ENCODE measurements at regions not wholly inside any gene's neighbourhood (a gene's known extent, or its start where the extent isn't known, plus 50 kb on each side); places are given as distances from the start of the nearest gene placed in this dataset.

DNA sequence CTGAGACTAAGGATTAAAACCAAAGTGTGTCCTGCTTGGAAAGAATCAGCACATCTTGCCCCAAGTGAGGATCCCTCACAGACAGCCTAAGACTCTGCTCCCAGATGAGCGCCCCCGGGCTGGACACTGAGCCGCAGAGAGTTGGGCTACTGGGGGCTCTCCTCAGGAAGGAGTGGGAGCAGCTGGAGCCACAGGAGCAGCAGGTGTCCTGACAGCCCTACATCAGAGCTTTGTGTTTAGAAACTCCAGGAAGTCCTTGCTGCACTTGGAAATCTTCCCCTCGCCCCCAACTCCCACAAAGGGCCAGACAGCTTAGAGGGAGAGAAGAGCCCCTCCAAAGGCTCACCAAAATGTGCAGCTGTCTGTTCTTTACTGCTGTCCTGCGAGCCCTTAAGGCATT is 172.2 kb downstream of the HERPUD2 start:
- peaks cover 19% of the 10 kb centered on the region for H3K27me3 Mint-ChIP-seq (ENCODE audit: low read depth)
- no peak overlapping the region for H3K27ac Mint-ChIP-seq
- no peaks in the 10 kb centered on the region for H3K9me3 Mint-ChIP-seq
- peaks cover 3% of the 10 kb centered on the region for H3K4me1 Mint-ChIP-seq (ENCODE audit: low read depth)
- H3K36me3 Mint-ChIP-seq (ENCODE audit: low read depth) = no peaks in the 10 kb centered on the region
- H3K4me3 Mint-ChIP-seq = no peak overlapping the region

DNA sequence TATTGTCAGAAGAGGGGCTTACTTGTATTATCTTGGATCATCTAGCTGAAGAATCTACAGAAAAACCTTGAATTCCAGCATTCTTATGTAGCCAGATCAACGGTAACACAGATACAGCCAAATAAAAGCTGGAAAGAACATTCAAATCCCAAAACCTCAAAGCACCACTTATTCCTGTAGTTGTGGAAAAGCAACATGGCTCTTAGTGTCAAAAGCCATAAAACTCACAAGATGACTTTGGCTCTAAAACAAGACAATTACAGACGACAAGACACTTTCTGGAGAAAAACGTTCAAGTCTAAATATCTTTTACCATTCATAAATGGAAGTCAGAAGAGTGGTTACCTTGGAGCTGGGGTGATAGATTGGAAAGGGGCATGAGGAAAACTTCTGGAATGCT is 173.0 kb downstream of the HERPUD2 start:
- no peak overlapping the region for H3K4me3 Mint-ChIP-seq
- H3K36me3 Mint-ChIP-seq (ENCODE audit: low read depth) = no peaks in the 10 kb centered on the region
- H3K27me3 Mint-ChIP-seq (ENCODE audit: low read depth) = peaks cover 20% of the 10 kb centered on the region
- no peaks in the 10 kb centered on the region for H3K9me3 Mint-ChIP-seq
- H3K27ac Mint-ChIP-seq = no peak overlapping the region
- peaks cover 3% of the 10 kb centered on the region for H3K4me1 Mint-ChIP-seq (ENCODE audit: low read depth)

DNA sequence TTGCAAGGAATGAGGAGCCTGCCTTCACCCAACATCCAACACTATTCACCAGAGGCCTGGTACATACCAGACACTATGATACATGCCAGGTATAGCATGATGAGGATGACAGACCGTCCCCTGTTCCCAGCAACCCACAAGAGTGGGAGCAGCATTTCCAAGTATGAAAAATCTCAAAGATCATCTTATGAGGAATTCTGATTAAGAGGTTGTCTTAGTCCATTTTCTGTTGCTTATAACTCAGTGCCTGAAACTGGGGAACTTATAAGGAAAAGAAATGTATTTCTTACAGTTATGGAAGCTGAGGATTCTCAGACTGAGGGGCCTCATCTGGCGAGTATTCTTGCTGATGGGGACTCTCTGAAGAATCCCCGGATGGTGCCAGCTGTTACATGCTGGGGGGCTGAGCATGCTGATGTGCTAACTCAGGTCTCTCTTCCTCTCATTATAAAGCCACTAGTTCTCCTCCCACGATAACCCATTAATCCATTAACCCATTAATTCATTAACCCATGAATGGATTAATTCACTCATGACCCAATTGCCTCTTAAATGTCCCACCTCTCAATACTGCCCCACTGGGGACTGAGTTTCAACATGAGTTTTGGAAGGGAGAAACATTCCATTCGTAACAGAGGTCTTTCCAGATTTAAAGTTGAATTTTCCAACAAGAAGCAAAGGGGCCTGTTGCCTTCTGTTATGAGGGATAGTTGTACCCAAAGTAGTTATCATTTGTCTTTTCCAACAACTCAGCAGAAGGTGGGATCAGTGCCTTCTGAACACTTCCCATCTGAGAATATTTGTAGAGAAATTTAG is 173.9 kb downstream of the HERPUD2 start:
- Mint-ChIP-seq H3K4me3 (no peak overlapping the region), H3K27me3 (ENCODE audit: low read depth) (peaks cover 20% of the 10 kb centered on the region), H3K36me3 (ENCODE audit: low read depth) (no peaks in the 10 kb centered on the region), H3K9me3 (no peaks in the 10 kb centered on the region), H3K4me1 (ENCODE audit: low read depth) (peaks cover 3% of the 10 kb centered on the region), H3K27ac (no peak overlapping the region)

DNA sequence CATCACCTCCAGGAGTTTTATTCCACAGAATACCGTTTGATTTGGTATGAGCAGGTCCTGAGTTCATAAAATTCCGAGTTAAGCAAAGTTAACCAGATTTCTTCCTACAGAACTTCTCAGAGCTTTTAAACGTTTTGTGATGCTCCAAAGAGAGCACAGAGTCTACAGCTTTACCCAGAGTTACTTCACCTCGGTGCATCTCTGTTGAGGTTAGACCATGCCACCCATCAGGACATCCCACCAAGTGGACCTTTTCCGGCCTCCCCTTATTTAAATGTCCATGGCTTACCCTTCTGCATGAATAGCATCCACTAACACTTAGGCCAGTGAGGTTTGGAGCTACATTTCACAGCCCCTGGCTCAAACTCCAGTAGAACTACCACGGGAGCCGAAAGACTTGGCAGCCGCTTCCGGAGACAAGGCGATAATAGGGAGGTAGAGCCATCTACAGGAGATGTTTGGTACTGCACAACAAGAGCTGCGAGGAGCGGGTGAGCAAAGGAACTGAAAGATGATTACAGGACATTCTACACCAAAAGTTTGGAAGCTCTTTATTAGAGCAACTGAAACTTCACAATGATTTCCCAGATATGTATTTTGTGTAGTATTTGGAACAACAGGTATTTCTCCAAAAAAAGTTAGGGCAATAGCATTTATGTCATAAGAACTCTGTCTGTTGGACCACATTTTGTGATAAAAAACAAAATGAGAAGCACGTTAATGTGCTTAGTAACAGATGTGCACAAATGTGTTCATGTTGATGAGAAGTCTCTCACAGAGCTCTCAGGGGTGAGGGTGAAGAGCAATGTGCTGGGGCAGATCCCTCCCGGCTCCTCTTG is 174.7 kb downstream of the HERPUD2 start:
- Mint-ChIP-seq H3K27ac (no peak overlapping the region), H3K4me1 (ENCODE audit: low read depth) (peaks cover 3% of the 10 kb centered on the region), H3K36me3 (ENCODE audit: low read depth) (no peaks in the 10 kb centered on the region), H3K27me3 (ENCODE audit: low read depth) (peaks cover 20% of the 10 kb centered on the region), H3K9me3 (no peaks in the 10 kb centered on the region), H3K4me3 (no peak overlapping the region)

DNA sequence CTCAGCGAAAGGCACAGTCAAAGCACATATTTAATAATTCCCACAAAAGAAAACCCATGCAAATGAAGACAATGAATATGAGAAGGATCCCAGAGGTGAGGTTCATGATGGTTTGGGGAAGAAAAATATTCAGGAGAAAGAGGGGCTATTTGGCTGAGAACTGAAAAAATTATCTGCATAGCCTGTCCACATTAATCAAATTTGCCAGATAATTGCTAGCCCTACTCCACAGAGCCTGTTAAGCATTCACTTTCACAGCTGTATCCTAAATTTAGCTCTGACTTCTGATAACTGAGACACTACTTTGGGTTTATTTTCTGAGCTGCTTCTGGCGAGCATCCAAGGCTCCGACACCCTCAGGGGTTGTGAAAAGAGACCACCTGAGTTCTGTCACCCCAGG is 176.2 kb downstream of the HERPUD2 start:
- Mint-ChIP-seq H3K27ac (no peak overlapping the region), H3K4me3 (no peak overlapping the region), H3K4me1 (ENCODE audit: low read depth) (peaks cover 3% of the 10 kb centered on the region), H3K27me3 (ENCODE audit: low read depth) (peaks cover 17% of the 10 kb centered on the region), H3K9me3 (no peaks in the 10 kb centered on the region), H3K36me3 (ENCODE audit: low read depth) (no peaks in the 10 kb centered on the region)

DNA sequence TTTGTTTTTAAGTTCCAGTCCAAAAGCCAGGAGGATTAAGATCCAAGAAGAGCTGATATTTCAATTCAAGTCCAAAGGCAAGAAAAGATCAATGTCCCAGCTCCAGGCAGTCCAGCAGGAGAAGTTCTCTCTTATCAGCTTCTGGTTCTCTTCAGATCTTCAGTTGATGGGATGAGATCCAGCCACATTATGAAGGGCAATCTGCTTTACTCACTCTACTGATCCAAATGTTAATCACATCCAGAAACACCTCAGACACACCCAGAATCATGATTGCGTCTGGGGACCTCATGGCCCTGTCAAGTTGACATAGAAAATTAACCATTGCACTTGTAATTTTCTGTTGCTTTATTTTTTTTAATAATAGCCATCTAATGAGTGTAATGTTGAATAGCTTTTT is 178.4 kb downstream of the HERPUD2 start:
- Mint-ChIP-seq H3K4me3 (no peak overlapping the region), H3K36me3 (ENCODE audit: low read depth) (no peaks in the 10 kb centered on the region), H3K9me3 (no peaks in the 10 kb centered on the region), H3K27ac (no peak overlapping the region), H3K4me1 (ENCODE audit: low read depth) (peaks cover 3% of the 10 kb centered on the region), H3K27me3 (ENCODE audit: low read depth) (peaks cover 21% of the 10 kb centered on the region)

DNA sequence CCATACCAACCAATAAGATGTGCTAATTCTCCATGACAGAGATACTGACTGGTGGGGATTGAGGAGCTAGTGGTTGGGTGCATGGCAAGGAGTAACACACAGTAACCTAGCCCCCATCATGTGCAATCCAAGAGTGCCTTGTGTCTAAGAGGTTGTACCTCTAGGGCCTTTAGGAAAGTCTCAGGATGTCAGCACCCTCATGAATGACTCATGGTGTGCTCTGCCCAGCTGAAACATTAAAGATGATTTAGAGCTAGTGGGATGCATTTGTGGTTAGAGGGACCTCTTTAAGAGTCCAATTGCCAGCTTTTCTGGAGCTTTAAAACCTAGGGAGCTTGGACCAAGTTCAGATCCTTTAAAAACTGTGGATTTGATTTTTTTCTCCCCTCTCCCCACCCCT is 181.1 kb downstream of the HERPUD2 start:
- Mint-ChIP-seq H3K27ac (no peak overlapping the region), H3K36me3 (ENCODE audit: low read depth) (no peaks in the 10 kb centered on the region), H3K27me3 (ENCODE audit: low read depth) (peaks cover 19% of the 10 kb centered on the region), H3K4me1 (ENCODE audit: low read depth) (no peaks in the 10 kb centered on the region), H3K4me3 (no peak overlapping the region), H3K9me3 (no peaks in the 10 kb centered on the region)

DNA sequence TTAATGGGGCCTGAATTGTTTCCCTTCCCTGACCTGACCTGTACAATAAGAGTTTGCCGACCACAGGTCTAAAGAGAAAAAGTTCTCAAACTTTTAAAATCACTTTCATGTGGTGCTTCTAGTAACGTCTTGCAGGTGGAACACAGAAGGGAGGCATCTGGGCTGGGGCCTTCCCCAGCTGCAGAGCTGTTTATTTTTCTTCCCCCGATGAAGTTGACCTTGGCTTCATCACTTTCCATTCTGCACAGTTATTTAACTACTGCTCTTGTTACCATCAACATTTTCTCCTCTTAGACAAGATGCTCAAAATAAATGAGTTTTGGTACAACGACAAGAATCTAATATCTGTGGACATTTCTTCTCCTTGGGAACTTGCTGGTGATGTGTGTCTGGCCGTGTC is 181.7 kb downstream of the HERPUD2 start:
- H3K27ac Mint-ChIP-seq = no peak overlapping the region
- H3K27me3 Mint-ChIP-seq (ENCODE audit: low read depth) = peaks cover 17% of the 10 kb centered on the region
- no peaks in the 10 kb centered on the region for H3K36me3 Mint-ChIP-seq (ENCODE audit: low read depth)
- H3K4me1 Mint-ChIP-seq (ENCODE audit: low read depth) = no peaks in the 10 kb centered on the region
- no peak overlapping the region for H3K4me3 Mint-ChIP-seq
- no peaks in the 10 kb centered on the region for H3K9me3 Mint-ChIP-seq

DNA sequence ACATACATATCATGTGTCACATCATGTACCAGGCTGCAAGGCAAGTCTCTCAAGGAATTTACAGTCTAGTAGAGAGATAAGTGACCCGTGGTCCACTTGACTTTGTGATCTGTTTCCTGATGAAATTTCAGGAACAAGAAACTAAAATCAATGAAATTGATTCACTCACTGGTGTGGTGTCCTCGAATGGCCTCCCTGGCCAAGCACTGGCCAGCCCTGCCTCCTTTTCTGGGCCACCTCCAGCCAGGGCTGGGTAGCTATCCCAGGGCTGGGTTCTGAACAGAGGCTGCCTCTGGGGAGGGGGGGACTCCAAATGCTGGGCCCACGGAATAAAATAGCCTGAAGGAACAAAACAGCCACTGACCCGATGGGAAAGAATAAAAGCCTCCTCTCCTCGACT is 182.2 kb downstream of the HERPUD2 start:
- no peak overlapping the region for H3K4me3 Mint-ChIP-seq
- no peak overlapping the region for H3K27ac Mint-ChIP-seq
- H3K36me3 Mint-ChIP-seq (ENCODE audit: low read depth) = no peaks in the 10 kb centered on the region
- no peaks in the 10 kb centered on the region for H3K9me3 Mint-ChIP-seq
- no peaks in the 10 kb centered on the region for H3K4me1 Mint-ChIP-seq (ENCODE audit: low read depth)
- H3K27me3 Mint-ChIP-seq (ENCODE audit: low read depth) = peaks cover 12% of the 10 kb centered on the region

DNA sequence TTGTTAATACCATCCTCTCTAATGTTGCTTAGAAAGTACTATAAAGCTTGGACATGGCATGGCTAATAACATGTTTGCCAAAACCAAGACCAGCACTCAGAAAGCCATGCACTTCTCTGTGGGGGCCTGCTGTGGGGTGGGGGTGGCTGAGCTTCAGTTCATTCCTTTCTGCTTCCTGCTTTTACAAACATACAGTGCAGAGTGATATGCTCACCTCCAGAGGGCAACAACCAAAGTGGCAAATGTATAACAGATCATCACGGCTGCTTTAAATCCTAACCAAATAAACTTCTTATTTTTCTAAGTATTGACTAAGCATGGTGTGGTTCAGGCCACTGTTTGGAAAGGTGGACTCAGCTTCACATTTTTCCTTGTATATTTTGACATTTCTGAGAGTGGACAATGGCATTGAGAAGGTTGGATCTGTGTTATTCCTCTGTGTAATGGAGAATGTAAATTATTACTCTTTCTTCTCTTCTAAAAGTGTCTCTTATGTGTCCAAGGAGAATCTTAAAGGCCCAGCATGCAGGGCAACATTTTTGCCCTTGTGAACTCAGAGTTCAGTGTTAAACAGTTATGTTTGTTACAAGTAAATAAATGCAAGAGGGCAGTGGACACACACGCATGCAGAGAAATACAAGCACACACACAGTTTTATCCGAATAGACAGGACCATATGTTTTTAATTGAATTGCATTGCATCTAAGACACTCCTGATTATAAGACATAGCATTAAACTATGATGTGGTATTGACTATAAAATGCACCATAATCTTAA is 186.1 kb downstream of the HERPUD2 start:
- Mint-ChIP-seq H3K36me3 (ENCODE audit: low read depth) (no peaks in the 10 kb centered on the region), H3K27ac (no peak overlapping the region), H3K4me3 (no peak overlapping the region), H3K4me1 (ENCODE audit: low read depth) (no peaks in the 10 kb centered on the region), H3K9me3 (no peaks in the 10 kb centered on the region), H3K27me3 (ENCODE audit: low read depth) (peaks cover 11% of the 10 kb centered on the region)

DNA sequence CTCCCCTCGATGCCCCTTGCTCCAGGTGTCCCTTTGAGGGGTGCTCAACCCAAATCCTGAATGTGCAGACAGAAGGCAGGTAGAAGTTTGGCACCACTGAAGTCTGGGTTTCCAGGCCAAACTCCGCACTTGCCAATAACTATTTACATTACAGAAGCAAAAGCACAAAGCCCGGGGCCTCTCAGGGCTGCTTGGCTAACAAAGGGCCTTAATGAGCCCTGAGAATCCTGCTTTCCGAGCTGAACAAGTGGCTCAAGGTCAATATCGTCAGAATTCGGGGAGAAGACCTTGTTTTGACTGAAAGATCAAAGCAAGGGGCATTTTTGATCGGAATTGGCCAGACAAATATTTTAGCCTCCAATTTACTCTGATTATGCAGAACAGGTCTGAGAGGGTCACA is 189.9 kb downstream of the HERPUD2 start:
- no peaks in the 10 kb centered on the region for H3K4me1 Mint-ChIP-seq (ENCODE audit: low read depth)
- H3K36me3 Mint-ChIP-seq (ENCODE audit: low read depth) = no peaks in the 10 kb centered on the region
- H3K4me3 Mint-ChIP-seq = no peak overlapping the region
- H3K27ac Mint-ChIP-seq = no peak overlapping the region
- H3K27me3 Mint-ChIP-seq (ENCODE audit: low read depth) = no peaks in the 10 kb centered on the region
- no peaks in the 10 kb centered on the region for H3K9me3 Mint-ChIP-seq

DNA sequence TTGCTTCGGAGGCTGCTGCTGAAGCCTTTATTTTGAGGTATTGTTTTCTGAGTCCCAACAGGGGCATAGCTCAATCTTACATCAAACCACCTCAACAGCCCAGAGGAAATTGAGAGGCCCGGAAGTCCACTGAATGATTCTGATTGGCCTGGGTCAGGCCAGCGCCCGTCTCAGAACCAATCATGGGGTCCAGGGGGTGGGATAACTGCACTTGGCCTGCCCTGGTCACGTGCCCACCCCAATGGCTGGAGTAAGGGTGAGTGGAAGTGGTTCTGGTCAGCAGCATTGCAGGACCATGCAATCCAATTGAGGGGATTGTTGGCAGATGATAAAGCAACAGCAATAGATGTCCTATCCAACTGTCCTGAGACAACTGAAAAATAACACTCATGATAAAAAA is 190.6 kb downstream of the HERPUD2 start:
- no peak overlapping the region for H3K27ac Mint-ChIP-seq
- no peak overlapping the region for H3K4me3 Mint-ChIP-seq
- peaks cover 3% of the 10 kb centered on the region for H3K27me3 Mint-ChIP-seq (ENCODE audit: low read depth)
- no peaks in the 10 kb centered on the region for H3K4me1 Mint-ChIP-seq (ENCODE audit: low read depth)
- no peaks in the 10 kb centered on the region for H3K36me3 Mint-ChIP-seq (ENCODE audit: low read depth)
- no peaks in the 10 kb centered on the region for H3K9me3 Mint-ChIP-seq

DNA sequence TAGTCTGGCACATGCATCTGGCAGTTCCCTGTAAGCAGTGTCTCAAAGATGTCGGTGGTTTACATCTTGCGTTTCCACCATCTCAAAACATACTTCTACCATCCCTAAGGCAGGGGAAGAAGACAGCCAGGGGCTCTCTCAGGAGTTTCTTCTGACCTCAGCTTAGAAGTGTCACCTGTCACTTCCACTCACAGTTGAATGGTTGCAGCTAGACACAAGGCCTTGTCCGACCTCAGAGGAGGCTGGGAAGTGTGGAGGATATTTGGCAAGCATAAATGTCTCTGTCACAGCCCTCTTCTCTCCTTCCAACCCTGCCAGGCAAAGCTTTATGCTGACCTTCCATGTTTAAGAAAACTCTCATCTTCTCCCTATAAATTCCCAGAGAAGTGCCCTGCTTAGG is 193.3 kb downstream of the HERPUD2 start:
- Mint-ChIP-seq H3K9me3 (no peaks in the 10 kb centered on the region), H3K4me3 (no peak overlapping the region), H3K36me3 (ENCODE audit: low read depth) (no peaks in the 10 kb centered on the region)

DNA sequence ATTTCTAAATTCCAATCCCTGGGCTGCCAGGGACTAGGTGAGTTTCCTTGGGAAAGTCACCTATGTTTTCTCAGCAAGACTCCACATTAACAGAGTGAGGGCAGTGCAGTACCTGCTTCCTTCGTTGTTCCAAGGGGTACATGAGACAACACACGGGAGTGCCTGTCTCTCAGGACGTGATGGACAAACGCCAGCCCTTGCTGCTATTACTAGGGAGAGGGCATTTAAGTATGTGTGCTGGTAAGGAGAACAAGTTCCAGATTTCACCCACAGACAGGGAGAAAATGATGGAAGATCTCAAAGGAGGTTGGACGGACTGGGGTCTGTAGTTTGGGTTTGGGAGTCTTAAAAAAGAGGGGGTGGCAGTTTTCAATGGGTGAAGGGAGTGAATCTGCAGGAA is 195.7 kb downstream of the HERPUD2 start:
- no peak overlapping the region for H3K27ac Mint-ChIP-seq
- H3K9me3 Mint-ChIP-seq = no peaks in the 10 kb centered on the region
- H3K4me3 Mint-ChIP-seq = no peak overlapping the region
- peaks cover 15% of the 10 kb centered on the region for H3K27me3 Mint-ChIP-seq (ENCODE audit: low read depth)
- no peaks in the 10 kb centered on the region for H3K36me3 Mint-ChIP-seq (ENCODE audit: low read depth)
- H3K4me1 Mint-ChIP-seq (ENCODE audit: low read depth) = no peaks in the 10 kb centered on the region

More for the DNA sequence above, 193.3 kb downstream of the HERPUD2 start:
- no peaks in the 10 kb centered on the region for H3K4me1 Mint-ChIP-seq (ENCODE audit: low read depth)
- H3K27ac Mint-ChIP-seq = no peak overlapping the region
- peaks cover 15% of the 10 kb centered on the region for H3K27me3 Mint-ChIP-seq (ENCODE audit: low read depth)

All from T-helper 1 cell treated with Interleukin-12 subunit alpha and Interleukin-12 subunit beta and Interleukin-4 antibody, amounts not matched to agents 30 μg/mL and 1 μg/mL, for 36 hours (primary cell).